ENCODE measurements at regions not wholly inside any gene's neighbourhood (a gene's known extent, or its start where the extent isn't known, plus 50 kb on each side); places are given as distances from the start of the nearest gene placed in this dataset.

- no peak overlapping the region for H3K4me3 ChIP-seq (ENCODE audit: low read depth, low read length)
- H3K36me3 ChIP-seq, result no peaks in the 10 kb centered on the region
- no peak for DNase-seq
- H3K4me1 ChIP-seq, result no peaks in the 10 kb centered on the region
- no peaks in the 10 kb centered on the region for H3K9me3 ChIP-seq
- no peaks in the 10 kb centered on the region for H3K27me3 ChIP-seq
- TF ChIP-seq, protein P1, sequence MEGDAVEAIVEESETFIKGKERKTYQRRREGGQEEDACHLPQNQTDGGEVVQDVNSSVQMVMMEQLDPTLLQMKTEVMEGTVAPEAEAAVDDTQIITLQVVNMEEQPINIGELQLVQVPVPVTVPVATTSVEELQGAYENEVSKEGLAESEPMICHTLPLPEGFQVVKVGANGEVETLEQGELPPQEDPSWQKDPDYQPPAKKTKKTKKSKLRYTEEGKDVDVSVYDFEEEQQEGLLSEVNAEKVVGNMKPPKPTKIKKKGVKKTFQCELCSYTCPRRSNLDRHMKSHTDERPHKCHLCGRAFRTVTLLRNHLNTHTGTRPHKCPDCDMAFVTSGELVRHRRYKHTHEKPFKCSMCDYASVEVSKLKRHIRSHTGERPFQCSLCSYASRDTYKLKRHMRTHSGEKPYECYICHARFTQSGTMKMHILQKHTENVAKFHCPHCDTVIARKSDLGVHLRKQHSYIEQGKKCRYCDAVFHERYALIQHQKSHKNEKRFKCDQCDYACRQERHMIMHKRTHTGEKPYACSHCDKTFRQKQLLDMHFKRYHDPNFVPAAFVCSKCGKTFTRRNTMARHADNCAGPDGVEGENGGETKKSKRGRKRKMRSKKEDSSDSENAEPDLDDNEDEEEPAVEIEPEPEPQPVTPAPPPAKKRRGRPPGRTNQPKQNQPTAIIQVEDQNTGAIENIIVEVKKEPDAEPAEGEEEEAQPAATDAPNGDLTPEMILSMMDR (IDR thresholded peaks at IDR 0.05; ENCODE audit: low read depth, low read length), result no peak
These were observed 158.2 kb upstream of the IMPG1 start for GRCh38 chr6:76230711-76231110.

- no peak overlapping the region for H3K4me3 ChIP-seq (ENCODE audit: low read depth, low read length)
- no peaks in the 10 kb centered on the region for H3K9me3 ChIP-seq
- DNase-seq, result no peak
- TF ChIP-seq, protein P1 (IDR thresholded peaks at IDR 0.05; ENCODE audit: low read depth, low read length), result no peak
- no peaks in the 10 kb centered on the region for H3K36me3 ChIP-seq
- no peaks in the 10 kb centered on the region for H3K27me3 ChIP-seq
- no peaks in the 10 kb centered on the region for H3K4me1 ChIP-seq
These were observed 149.7 kb upstream of the IMPG1 start for GRCh38 chr6:76222189-76222588.

GRCh38 chr6:76221525-76221924 is 149.1 kb upstream of the IMPG1 start:
- no peak for DNase-seq
- Histone ChIP-seq H3K36me3 (no peaks in the 10 kb centered on the region), H3K27me3 (no peaks in the 10 kb centered on the region), H3K9me3 (no peaks in the 10 kb centered on the region), H3K4me1 (no peaks in the 10 kb centered on the region), H3K4me3 (ENCODE audit: low read depth, low read length) (no peak overlapping the region)
- TF ChIP-seq, protein P1 (IDR thresholded peaks at IDR 0.05; ENCODE audit: low read depth, low read length), result no peak

- H3K4me3 ChIP-seq (ENCODE audit: low read depth, low read length), result no peak overlapping the region
- no peaks in the 10 kb centered on the region for H3K36me3 ChIP-seq
- H3K4me1 ChIP-seq, result no peaks in the 10 kb centered on the region
- H3K9me3 ChIP-seq, result no peaks in the 10 kb centered on the region
- DNase-seq, result no peak
- TF ChIP-seq, protein P1 (IDR thresholded peaks at IDR 0.05; ENCODE audit: low read depth, low read length), result no peak
- no peaks in the 10 kb centered on the region for H3K27me3 ChIP-seq
These were observed 148.3 kb upstream of the IMPG1 start for GRCh38 chr6:76220805-76221204.

DNA sequence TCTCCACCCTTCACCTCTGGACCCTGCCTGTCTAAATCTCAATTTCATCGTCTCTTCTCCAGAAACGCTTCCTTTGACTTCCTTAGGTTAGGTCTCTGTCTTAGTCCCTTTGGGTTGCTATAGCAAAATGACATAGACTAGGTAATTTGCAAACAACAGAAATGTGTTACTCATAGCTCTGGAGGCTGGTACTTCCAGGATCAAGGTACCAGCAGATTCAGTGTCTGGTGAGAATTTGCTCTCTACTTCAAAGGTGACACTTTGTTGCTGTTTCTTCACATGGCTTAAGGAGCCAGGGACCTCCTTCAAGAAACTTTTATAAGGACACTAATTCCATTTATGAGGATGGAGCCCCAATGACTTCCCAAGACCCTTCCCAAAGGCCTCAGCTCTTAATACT is 145.1 kb upstream of the IMPG1 start:
- Histone ChIP-seq H3K27me3 (no peaks in the 10 kb centered on the region), H3K36me3 (no peaks in the 10 kb centered on the region), H3K4me3 (ENCODE audit: low read depth, low read length) (no peak overlapping the region), H3K4me1 (no peaks in the 10 kb centered on the region), H3K9me3 (no peaks in the 10 kb centered on the region)
- TF ChIP-seq, protein P1 (IDR thresholded peaks at IDR 0.05; ENCODE audit: low read depth, low read length), result no peak
- DNase-seq, result no peak

DNA sequence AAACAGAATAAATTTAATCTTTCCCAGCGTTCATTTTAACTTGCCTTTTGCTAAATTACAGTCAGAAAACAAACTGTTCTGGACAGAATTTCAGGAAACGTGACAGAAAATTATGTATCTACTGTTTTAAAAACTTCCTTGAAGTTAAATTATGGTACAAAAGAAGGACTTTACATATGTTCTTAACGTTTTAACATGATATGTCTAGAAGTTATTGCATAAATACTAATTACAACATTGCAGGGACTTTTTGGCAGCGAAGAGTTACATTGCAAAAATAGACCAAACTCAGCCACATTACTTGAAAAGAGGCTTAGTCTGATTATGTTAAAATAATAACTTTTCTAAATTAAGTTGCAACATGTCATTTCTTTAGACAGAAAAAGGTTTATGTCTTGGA is 142.1 kb upstream of the IMPG1 start:
- TF ChIP-seq, protein P1 (IDR thresholded peaks at IDR 0.05; ENCODE audit: low read depth, low read length), result no peak
- Histone ChIP-seq H3K9me3 (no peaks in the 10 kb centered on the region), H3K4me1 (no peaks in the 10 kb centered on the region), H3K27me3 (no peaks in the 10 kb centered on the region), H3K4me3 (ENCODE audit: low read depth, low read length) (no peak overlapping the region), H3K36me3 (no peaks in the 10 kb centered on the region)
- no peak for DNase-seq
